SK-N-SH (cell line): ENCODE measurements at regions not wholly inside any gene's neighbourhood (a gene's known extent, or its start where the extent isn't known, plus 50 kb on each side); places are given as distances from the start of the nearest gene placed in this dataset.

Experiments used
- CTCF ChIA-PET: fragments of 300-600, 350-600 bp; formaldehyde crosslinking; extraction: SDS; loops from one replicate; lab custom pipeline; 2021; lab: Yijun Ruan, JAX
- POLR2A ChIA-PET: fragments of 350-600 bp; sonication (Branson Sonifier 250); formaldehyde crosslinking; extraction: SDS; loops from one replicate; lab custom pipeline; 2020; ENCODE audit warnings: antibody characterized with exemption, inconsistent platforms; lab: Yijun Ruan, JAX
- DNase-seq: peaks from one replicate; pipeline ENCODE4 v3.0.0; 2012
- H2AFZ ChIP-seq: fragments of 200-600 bp; sonication (generic); 2 replicates; pipeline ENCODE4 v1.8.1; 2016; ENCODE audit warnings: antibody characterized with exemption, mild to moderate bottlenecking, low read depth
- H3F3A ChIP-seq: fragments of 200-600 bp; sonication (generic); replicated peaks from 2 replicates; pipeline ENCODE3; 2016; ENCODE audit warnings: antibody characterized with exemption, mild to moderate bottlenecking; ENCODE audit not compliant: insufficient read depth
- H3K27ac ChIP-seq, 2 experiments: fragments of 200-500 bp in 1 of 2; fragments of 200-600 bp in 1 of 2; sonication (Bioruptor generic) in 1 of 2; sonication (generic), shearing (Covaris generic) in 1 of 2; 2 replicates each; pipeline versions ENCODE4 v1.5.1 to v1.6.1; 2014 to 2016; ENCODE audit warnings: low read depth in 2 of 2, inconsistent platforms in 1 of 2, low read length in 1 of 2, mild to moderate bottlenecking in 1 of 2, mixed read lengths in 1 of 2
- H3K27me3 ChIP-seq: fragments of 200-600 bp; sonication (generic), shearing (Covaris generic); 2 replicates; pipeline ENCODE4 v1.6.1; 2016; ENCODE audit warnings: mixed run types; ENCODE audit not compliant: insufficient read depth
- H3K36me3 ChIP-seq, 2 experiments: fragments of 200-500 bp in 1 of 2; fragments of 200-600 bp in 1 of 2; sonication (Bioruptor generic) in 1 of 2; sonication (generic) in 1 of 2; replicated peaks in 1 of 2; 2 replicates each; pipeline versions ENCODE3 to v1.5.1; 2014 to 2016; ENCODE audit warnings: low read length in 1 of 2, mild to moderate bottlenecking in 1 of 2; ENCODE audit not compliant: insufficient read depth in 2 of 2, control insufficient read depth in 1 of 2
- H3K4me1 ChIP-seq, 2 experiments: fragments of 200-500 bp in 1 of 2; fragments of 200-600 bp in 1 of 2; sonication (Bioruptor generic) in 1 of 2; sonication (generic), shearing (Covaris generic) in 1 of 2; 2 replicates each; pipeline versions ENCODE4 v1.5.1 to v1.6.1; 2014 to 2016; ENCODE audit warnings: low read depth in 1 of 2, low read length in 1 of 2, mixed run types in 1 of 2; ENCODE audit not compliant: insufficient read depth in 2 of 2, control insufficient read depth in 1 of 2
- H3K4me2 ChIP-seq: fragments of 200-600 bp; sonication (generic), shearing (Covaris generic); 2 replicates; pipeline ENCODE4 v1.6.1; 2017; ENCODE audit warnings: mixed run types
- H3K4me3 ChIP-seq, 2 experiments: fragments of 200-500 bp in 1 of 2; fragments of 200-600 bp in 1 of 2; sonication (Bioruptor generic) in 1 of 2; sonication (generic), shearing (Covaris generic) in 1 of 2; 2 replicates each; pipeline versions ENCODE4 v1.5.1 to v1.8.1; 2014 to 2016; ENCODE audit warnings: low read depth in 2 of 2, inconsistent platforms in 1 of 2, low read length in 1 of 2, mild to moderate bottlenecking in 1 of 2, mixed read lengths in 1 of 2, moderate library complexity in 1 of 2
- H3K79me2 ChIP-seq: fragments of 200-600 bp; sonication (generic); 2 replicates; pipeline ENCODE4 v1.8.1; 2017; ENCODE audit warnings: mild to moderate bottlenecking; ENCODE audit not compliant: insufficient read depth
- H3K9ac ChIP-seq: fragments of 200-600 bp; sonication (generic); 2 replicates; pipeline ENCODE4 v1.6.1; 2017; ENCODE audit warnings: mixed run types
- H3K9me2 ChIP-seq: fragments of 200-600 bp; sonication (generic); 2 replicates; pipeline ENCODE4 v1.6.1; 2017; ENCODE audit warnings: mixed run types
- H3K9me3 ChIP-seq: fragments of 200-600 bp; sonication (generic); 2 replicates; pipeline ENCODE4 v1.6.1; 2017; ENCODE audit warnings: mixed run types, mild to moderate bottlenecking, moderate library complexity
- H4K20me1 ChIP-seq: fragments of 200-600 bp; sonication (generic); 2 replicates; pipeline ENCODE4 v1.6.1; 2017; ENCODE audit warnings: mild to moderate bottlenecking, mixed run types; ENCODE audit not compliant: insufficient read depth
- EP300 ChIP-seq, 2 experiments: IDR thresholded peaks; 2 replicates each; pipeline versions ENCODE4 v1.4.0 to v1.6.1; 2012; ENCODE audit warnings: borderline replicate concordance in 1 of 2, low read depth in 1 of 2, low read length in 1 of 2
- FOXJ3 ChIP-seq: sonication (generic); formaldehyde crosslinking; IDR thresholded peaks from 2 replicates; pipeline ENCODE4 v1.5.1; 2020; ENCODE audit warnings: mild to moderate bottlenecking, missing genetic modification reagents
- FOXM1 ChIP-seq: IDR thresholded peaks from 2 replicates; pipeline ENCODE4 v1.4.0; 2012; ENCODE audit warnings: low read depth, mild to moderate bottlenecking
- JUND ChIP-seq: IDR thresholded peaks from 2 replicates; pipeline ENCODE4 v1.4.0; 2012
- MAX ChIP-seq: IDR thresholded peaks from 2 replicates; pipeline ENCODE4 v1.4.0; 2012; ENCODE audit warnings: low read depth
- MEF2A ChIP-seq: IDR thresholded peaks from 2 replicates; pipeline ENCODE4 v1.4.0; 2012; ENCODE audit warnings: low read depth, borderline replicate concordance
- NFIC ChIP-seq: IDR thresholded peaks from 2 replicates; pipeline ENCODE4 v1.4.0; 2012; ENCODE audit warnings: borderline replicate concordance
- RAD21 ChIP-seq: IDR thresholded peaks from 2 replicates; pipeline ENCODE4 v1.6.1; 2012; ENCODE audit warnings: mild to moderate bottlenecking, low read length
- RCOR1 ChIP-seq: fragments of 150-350 bp; IDR thresholded peaks from 2 replicates; pipeline ENCODE4 v1.6.1; 2017; ENCODE audit warnings: antibody characterized with exemption, low read length
- REST ChIP-seq: IDR thresholded peaks from 2 replicates; pipeline ENCODE4 v1.6.1; 2012; ENCODE audit warnings: mild to moderate bottlenecking, low read depth, low read length, moderate library complexity
- RXRA ChIP-seq: IDR thresholded peaks from 2 replicates; pipeline ENCODE4 v1.4.0; 2012; ENCODE audit warnings: low read depth, mild to moderate bottlenecking, borderline replicate concordance
- SIN3A ChIP-seq: IDR thresholded peaks from 2 replicates; pipeline ENCODE4 v1.6.1; 2012; ENCODE audit warnings: low read depth, mild to moderate bottlenecking, low read length, moderate library complexity, borderline replicate concordance
- TAF1 ChIP-seq: IDR thresholded peaks from 2 replicates; pipeline ENCODE4 v1.6.1; 2012; ENCODE audit warnings: low read depth, mild to moderate bottlenecking, low read length, moderate library complexity, borderline replicate concordance
- TEAD4 ChIP-seq: IDR thresholded peaks from 2 replicates; pipeline ENCODE4 v1.4.0; 2012; ENCODE audit warnings: mild to moderate bottlenecking, borderline replicate concordance; ENCODE audit not compliant: insufficient read depth
- USF1 ChIP-seq: IDR thresholded peaks from 2 replicates; pipeline ENCODE4 v1.4.0; 2012; ENCODE audit warnings: low read depth, borderline replicate concordance
- YY1 ChIP-seq: IDR thresholded peaks from 2 replicates; pipeline ENCODE4 v1.4.0; 2012; ENCODE audit warnings: low read depth, mild to moderate bottlenecking
- WGBS: methylation state at CpG from one replicate; pipeline ENCODE4 v1.1.6; 2017; ENCODE audit warnings: low lambda C conversion rate; 5-methylcytosine and 5-hydroxymethylcytosine counted together
- TF ChIP-seq, protein P1 (sequence below): fragments of 150-350 bp; IDR thresholded peaks from 2 replicates; pipeline ENCODE4 v1.6.1; 2017; ENCODE audit warnings: antibody characterized with exemption, low read length, low read depth, borderline replicate concordance
- TF ChIP-seq, protein P2 (sequence below): IDR thresholded peaks from 2 replicates; pipeline ENCODE4; 2012
- TF ChIP-seq, protein P3 (sequence below): IDR thresholded peaks from 2 replicates; pipeline ENCODE4 v1.4.0; 2012; ENCODE audit warnings: low read depth, borderline replicate concordance

DNA sequence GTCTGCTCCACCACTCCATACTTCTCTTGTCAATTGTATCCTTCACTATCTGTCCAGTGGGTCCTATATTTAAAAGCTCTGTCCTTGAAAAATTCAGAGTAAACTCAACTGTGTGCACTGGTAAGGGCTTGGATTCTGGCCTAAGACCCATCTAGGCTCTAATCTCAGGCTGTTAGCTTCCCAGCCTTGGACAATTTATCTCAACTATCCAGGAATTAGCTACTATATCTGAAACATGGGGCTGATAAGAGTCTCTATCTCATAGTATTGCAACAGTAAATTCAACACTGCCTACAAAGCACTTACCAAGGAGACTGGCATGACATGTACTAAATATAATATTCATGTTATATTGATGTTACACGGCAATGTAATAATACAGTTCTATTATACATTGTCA lies 303.4 kb downstream of the XPNPEP1 start:
- Histone ChIP-seq H3F3A (no peaks in the 10 kb centered on the region), H3K27ac (no peak overlapping the region), H3K9ac (no peak overlapping the region), H3K9me2 (no peaks in the 10 kb centered on the region), H4K20me1 (no peaks in the 10 kb centered on the region), H3K4me3 (no peak overlapping the region), H3K4me1 (no peaks in the 10 kb centered on the region), H3K79me2 (no peaks in the 10 kb centered on the region), H3K4me2 (no peak overlapping the region), H3K9me3 (no peaks in the 10 kb centered on the region), H3K36me3 (no peaks in the 10 kb centered on the region), H3K27me3 (no peaks in the 10 kb centered on the region), H2AFZ (no peak overlapping the region)
- ChIA-PET POLR2A (no interaction called here), CTCF (interaction anchor here (0.8 kb wide), 1 partner anchor 13 kb away, joined by 3 read pairs; no protein-coding TSS in a partner anchor)
- TF ChIP-seq TEAD4 (no peak), RXRA (no peak), MAX (no peak), SIN3A (no peak), NFIC (no peak), TAF1 (no peak), FOXJ3 (CRISPR knock-in tag) (no peak), RCOR1 (no peak)
- TF ChIP-seq, protein P1, sequence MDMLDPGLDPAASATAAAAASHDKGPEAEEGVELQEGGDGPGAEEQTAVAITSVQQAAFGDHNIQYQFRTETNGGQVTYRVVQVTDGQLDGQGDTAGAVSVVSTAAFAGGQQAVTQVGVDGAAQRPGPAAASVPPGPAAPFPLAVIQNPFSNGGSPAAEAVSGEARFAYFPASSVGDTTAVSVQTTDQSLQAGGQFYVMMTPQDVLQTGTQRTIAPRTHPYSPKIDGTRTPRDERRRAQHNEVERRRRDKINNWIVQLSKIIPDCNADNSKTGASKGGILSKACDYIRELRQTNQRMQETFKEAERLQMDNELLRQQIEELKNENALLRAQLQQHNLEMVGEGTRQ: no peak
- TF ChIP-seq, protein P2, sequence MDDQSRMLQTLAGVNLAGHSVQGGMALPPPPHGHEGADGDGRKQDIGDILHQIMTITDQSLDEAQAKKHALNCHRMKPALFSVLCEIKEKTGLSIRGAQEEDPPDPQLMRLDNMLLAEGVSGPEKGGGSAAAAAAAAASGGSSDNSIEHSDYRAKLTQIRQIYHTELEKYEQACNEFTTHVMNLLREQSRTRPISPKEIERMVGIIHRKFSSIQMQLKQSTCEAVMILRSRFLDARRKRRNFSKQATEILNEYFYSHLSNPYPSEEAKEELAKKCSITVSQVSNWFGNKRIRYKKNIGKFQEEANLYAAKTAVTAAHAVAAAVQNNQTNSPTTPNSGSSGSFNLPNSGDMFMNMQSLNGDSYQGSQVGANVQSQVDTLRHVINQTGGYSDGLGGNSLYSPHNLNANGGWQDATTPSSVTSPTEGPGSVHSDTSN: no peak
- no peak for DNase-seq
- WGBS: 8% methylated on average over 1 of the region's 1 CpG

DNA sequence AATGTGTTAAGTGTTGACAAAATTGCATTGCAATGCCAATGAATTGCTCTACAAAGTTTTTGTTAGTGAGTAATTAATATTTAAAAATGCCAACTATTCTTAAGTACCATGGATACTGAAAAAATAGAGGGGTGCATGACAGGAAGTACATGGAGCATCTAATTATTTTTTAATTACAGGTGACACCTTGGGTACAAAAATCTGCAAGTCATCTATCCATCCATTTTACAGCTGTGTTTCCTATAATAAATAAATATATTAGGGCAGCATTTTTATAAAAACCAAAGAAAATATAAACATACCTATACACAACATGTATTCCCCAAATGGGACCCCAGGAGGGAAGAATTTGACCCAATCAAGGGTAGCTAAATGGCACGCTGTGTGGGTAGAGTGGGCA lies 304.6 kb downstream of the XPNPEP1 start:
- POLR2A ChIA-PET: no interaction called here
- CTCF ChIA-PET: no interaction called here
- WGBS: 10% methylated on average over 1 of the region's 1 CpG
- Histone ChIP-seq H3F3A (no peaks in the 10 kb centered on the region), H3K9ac (no peak overlapping the region), H2AFZ (no peak overlapping the region), H3K36me3 (no peaks in the 10 kb centered on the region), H4K20me1 (no peaks in the 10 kb centered on the region), H3K79me2 (no peaks in the 10 kb centered on the region), H3K27me3 (no peaks in the 10 kb centered on the region), H3K4me2 (no peak overlapping the region), H3K4me3 (no peak overlapping the region), H3K4me1 (no peaks in the 10 kb centered on the region), H3K9me2 (no peaks in the 10 kb centered on the region), H3K9me3 (no peaks in the 10 kb centered on the region), H3K27ac (no peak overlapping the region)
- DNase-seq: no peak
- TF ChIP-seq EP300 (IDR thresholded peaks at IDR 0.05; ENCODE audit: borderline replicate concordance in 1 of 2, low read depth in 1 of 2, low read length in 1 of 2): no peak
- TF ChIP-seq REST: no peak
- no peak for TF ChIP-seq SIN3A
- TF ChIP-seq YY1: no peak
- TF ChIP-seq MEF2A: no peak
- TF ChIP-seq NFIC: no peak
- TF ChIP-seq USF1: no peak
- no peak for TF ChIP-seq FOXM1
- no peak for TF ChIP-seq MAX
- no peak for TF ChIP-seq JUND
- TF ChIP-seq RAD21: no peak
- TF ChIP-seq TAF1: no peak
- TF ChIP-seq, protein P3, sequence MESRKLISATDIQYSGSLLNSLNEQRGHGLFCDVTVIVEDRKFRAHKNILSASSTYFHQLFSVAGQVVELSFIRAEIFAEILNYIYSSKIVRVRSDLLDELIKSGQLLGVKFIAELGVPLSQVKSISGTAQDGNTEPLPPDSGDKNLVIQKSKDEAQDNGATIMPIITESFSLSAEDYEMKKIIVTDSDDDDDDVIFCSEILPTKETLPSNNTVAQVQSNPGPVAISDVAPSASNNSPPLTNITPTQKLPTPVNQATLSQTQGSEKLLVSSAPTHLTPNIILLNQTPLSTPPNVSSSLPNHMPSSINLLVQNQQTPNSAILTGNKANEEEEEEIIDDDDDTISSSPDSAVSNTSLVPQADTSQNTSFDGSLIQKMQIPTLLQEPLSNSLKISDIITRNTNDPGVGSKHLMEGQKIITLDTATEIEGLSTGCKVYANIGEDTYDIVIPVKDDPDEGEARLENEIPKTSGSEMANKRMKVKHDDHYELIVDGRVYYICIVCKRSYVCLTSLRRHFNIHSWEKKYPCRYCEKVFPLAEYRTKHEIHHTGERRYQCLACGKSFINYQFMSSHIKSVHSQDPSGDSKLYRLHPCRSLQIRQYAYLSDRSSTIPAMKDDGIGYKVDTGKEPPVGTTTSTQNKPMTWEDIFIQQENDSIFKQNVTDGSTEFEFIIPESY: no peak
